Upper lobe of left lung (tissue), 4 donors: ENCODE measurements at regions not wholly inside any gene's neighbourhood (a gene's known extent, or its start where the extent isn't known, plus 50 kb on each side); places are given as distances from the start of the nearest gene placed in this dataset.

Experiments
- CTCF ChIP-seq, 6 experiments: fragments of 450-650 bp in 4 of 6; fragments of 200-600 bp in 2 of 6; sonication (generic) in 2 of 6; IDR thresholded peaks; one replicate each; pipeline ENCODE4 v1.5.1; 2016 to 2019; ENCODE audit warnings: antibody characterized with exemption in 6 of 6
- EP300 ChIP-seq, 4 donors: sonication (generic); formaldehyde crosslinking; IDR thresholded peaks; one replicate each; pipeline ENCODE4 v1.5.1; 2017; ENCODE audit warnings: antibody characterized with exemption in 4 of 4, control low read depth in 2 of 4
- POLR2A ChIP-seq, 4 donors: fragments of 450-650 bp; IDR thresholded peaks; one replicate each; pipeline ENCODE4 v1.5.1; 2016 to 2017; ENCODE audit warnings: antibody characterized with exemption in 4 of 4, mild to moderate bottlenecking in 2 of 4
- POLR2AphosphoS5 ChIP-seq, 2 donors: sonication (generic); formaldehyde crosslinking; IDR thresholded peaks; one replicate each; pipeline ENCODE4 v1.5.1; 2017; ENCODE audit warnings: antibody characterized with exemption in 2 of 2

- TF ChIP-seq POLR2A (IDR thresholded peaks at IDR 0.05) (no peak), CTCF (IDR thresholded peaks at IDR 0.05) (no peak), POLR2AphosphoS5 (IDR thresholded peaks at IDR 0.05) (no peak), EP300 (IDR thresholded peaks at IDR 0.05) (no peak)
Observed at GRCh38 chr5:112640546-112640945, 97.1 kb upstream of the APC start.
